DND-41 (cell line): ENCODE measurements at regions not wholly inside any gene's neighbourhood (a gene's known extent, or its start where the extent isn't known, plus 50 kb on each side); places are given as distances from the start of the nearest gene placed in this dataset.

ENCODE experiments used
- ATAC-seq: fragments of 200-7000 bp; cut with Tn5 transposase; 3 replicates; pipeline ENCODE4 v1.9.1; 2021; ENCODE audit warnings: low read depth; ENCODE audit not compliant: insufficient read depth
- DNase-seq: peaks from one replicate; pipeline ENCODE4 v3.0.0-alpha.2; 2020
- H2AFZ ChIP-seq: 2 replicates; pipeline ENCODE4 v1.6.0; 2012; ENCODE audit warnings: low read depth, low read length
- H3K27ac ChIP-seq: 2 replicates; pipeline ENCODE4 v1.5.1; 2012; ENCODE audit warnings: low read length, inconsistent platforms
- H3K27me3 ChIP-seq: fragments of 200-600 bp; sonication (generic); 2 replicates; pipeline ENCODE4 v1.6.0; 2012; ENCODE audit warnings: low read length, mild to moderate bottlenecking, inconsistent platforms; ENCODE audit not compliant: insufficient read depth, poor library complexity
- H3K36me3 ChIP-seq: 2 replicates; pipeline ENCODE4 v1.5.1; 2012; ENCODE audit warnings: low read length, inconsistent platforms; ENCODE audit not compliant: insufficient read depth
- H3K4me1 ChIP-seq: 2 replicates; pipeline ENCODE4 v1.5.1; 2012; ENCODE audit warnings: mild to moderate bottlenecking, low read length; ENCODE audit not compliant: insufficient read depth
- H3K4me2 ChIP-seq: 2 replicates; pipeline ENCODE4 v1.6.0; 2012; ENCODE audit warnings: mild to moderate bottlenecking, moderate library complexity, low read length, inconsistent platforms; ENCODE audit not compliant: insufficient read depth
- H3K4me3 ChIP-seq, 2 experiments: fragments of 200-600 bp in 1 of 2; shearing (Covaris generic) in 1 of 2; 2 replicates each; pipeline ENCODE4 v1.5.1; 2012 to 2016; ENCODE audit warnings: inconsistent platforms in 2 of 2, low read length in 2 of 2, mild to moderate bottlenecking in 2 of 2, low read depth in 1 of 2, moderate library complexity in 1 of 2
- H3K79me2 ChIP-seq: 2 replicates; pipeline ENCODE4 v1.6.0; 2012; ENCODE audit warnings: low read length, inconsistent platforms; ENCODE audit not compliant: insufficient read depth
- H3K9ac ChIP-seq: 2 replicates; pipeline ENCODE4 v1.6.0; 2012; ENCODE audit warnings: low read depth, mild to moderate bottlenecking, inconsistent platforms, low read length, moderate library complexity
- H3K9me3 ChIP-seq: 2 replicates; pipeline ENCODE4 v1.5.1; 2012; ENCODE audit warnings: low read length, moderate library complexity, mild to moderate bottlenecking, inconsistent platforms; ENCODE audit not compliant: insufficient read depth, severe bottlenecking
- H4K20me1 ChIP-seq: 2 replicates; pipeline ENCODE4 v1.6.0; 2012; ENCODE audit warnings: low read length; ENCODE audit not compliant: insufficient read depth
- EZH2 ChIP-seq: IDR thresholded peaks from 3 replicates; pipeline ENCODE4 v1.6.1; 2012; ENCODE audit warnings: borderline replicate concordance, low read depth, mild to moderate bottlenecking, moderate library complexity, low read length, inconsistent platforms; ENCODE audit not compliant: severe bottlenecking
- TF ChIP-seq, protein P1 (sequence below): IDR thresholded peaks from 2 replicates; pipeline ENCODE4 v1.5.1; 2012; ENCODE audit warnings: borderline replicate concordance, low read length, moderate library complexity, mild to moderate bottlenecking; ENCODE audit not compliant: poor library complexity, severe bottlenecking; ENCODE audit errors: extremely low read depth

- H3K4me2 ChIP-seq, result no peak overlapping the region
- no peaks in the 10 kb centered on the region for H3K79me2 ChIP-seq
- H3K36me3 ChIP-seq, result no peaks in the 10 kb centered on the region
- peaks cover 15% of the 10 kb centered on the region for H3K27me3 ChIP-seq
- no peaks in the 10 kb centered on the region for H4K20me1 ChIP-seq
- TF ChIP-seq EZH2, result no peak
- H3K9me3 ChIP-seq, result no peaks in the 10 kb centered on the region
- H3K27ac ChIP-seq, result no peak overlapping the region
- DNase-seq, result no peak
- H3K9ac ChIP-seq, result no peak overlapping the region
- no peak overlapping the region for H3K4me3 ChIP-seq
- H2AFZ ChIP-seq, result no peak overlapping the region
- peaks cover 4% of the 10 kb centered on the region; the same call in 1 of the 2 replicates for H3K4me1 ChIP-seq
- ATAC-seq, result no peak; the same call in 2 of the 3 replicates
Observed at GRCh38 chr6:166750108-166750793, 123.2 kb upstream of the RPS6KA2 start.

GRCh38 chr6:166749666-166750065 is 122.6 kb upstream of the RPS6KA2 start:
- Histone ChIP-seq H4K20me1 (no peaks in the 10 kb centered on the region), H3K9me3 (no peaks in the 10 kb centered on the region), H3K27ac (no peak overlapping the region), H3K36me3 (no peaks in the 10 kb centered on the region), H2AFZ (no peak overlapping the region), H3K4me3 (no peak overlapping the region), H3K4me1 (peaks cover 4% of the 10 kb centered on the region; the same call in 1 of the 2 replicates), H3K9ac (no peak overlapping the region), H3K79me2 (no peaks in the 10 kb centered on the region), H3K4me2 (no peak overlapping the region), H3K27me3 (peaks cover 15% of the 10 kb centered on the region)
- ATAC-seq (no peak), DNase-seq (no peak)
- TF ChIP-seq, protein P1, sequence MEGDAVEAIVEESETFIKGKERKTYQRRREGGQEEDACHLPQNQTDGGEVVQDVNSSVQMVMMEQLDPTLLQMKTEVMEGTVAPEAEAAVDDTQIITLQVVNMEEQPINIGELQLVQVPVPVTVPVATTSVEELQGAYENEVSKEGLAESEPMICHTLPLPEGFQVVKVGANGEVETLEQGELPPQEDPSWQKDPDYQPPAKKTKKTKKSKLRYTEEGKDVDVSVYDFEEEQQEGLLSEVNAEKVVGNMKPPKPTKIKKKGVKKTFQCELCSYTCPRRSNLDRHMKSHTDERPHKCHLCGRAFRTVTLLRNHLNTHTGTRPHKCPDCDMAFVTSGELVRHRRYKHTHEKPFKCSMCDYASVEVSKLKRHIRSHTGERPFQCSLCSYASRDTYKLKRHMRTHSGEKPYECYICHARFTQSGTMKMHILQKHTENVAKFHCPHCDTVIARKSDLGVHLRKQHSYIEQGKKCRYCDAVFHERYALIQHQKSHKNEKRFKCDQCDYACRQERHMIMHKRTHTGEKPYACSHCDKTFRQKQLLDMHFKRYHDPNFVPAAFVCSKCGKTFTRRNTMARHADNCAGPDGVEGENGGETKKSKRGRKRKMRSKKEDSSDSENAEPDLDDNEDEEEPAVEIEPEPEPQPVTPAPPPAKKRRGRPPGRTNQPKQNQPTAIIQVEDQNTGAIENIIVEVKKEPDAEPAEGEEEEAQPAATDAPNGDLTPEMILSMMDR, result no peak
- TF ChIP-seq EZH2, result no peak

- H2AFZ ChIP-seq, result no peak overlapping the region
- H4K20me1 ChIP-seq, result no peaks in the 10 kb centered on the region
- H3K27me3 ChIP-seq, result peaks cover 9% of the 10 kb centered on the region
- H3K9me3 ChIP-seq, result no peaks in the 10 kb centered on the region
- H3K36me3 ChIP-seq, result no peaks in the 10 kb centered on the region
- DNase-seq, result no peak
- no peak overlapping the region for H3K4me2 ChIP-seq
- TF ChIP-seq EZH2, result no peak
- TF ChIP-seq, protein P1, result no peak
- ATAC-seq, result no peak
- H3K79me2 ChIP-seq, result no peaks in the 10 kb centered on the region
- no peak overlapping the region for H3K4me3 ChIP-seq
- no peak overlapping the region for H3K27ac ChIP-seq
- H3K4me1 ChIP-seq, result 0 out of 2 replicates have a peak, but pooled peaks cover 2% of the 10 kb centered on the region
- no peak overlapping the region for H3K9ac ChIP-seq
Observed at GRCh38 chr6:166747644-166748595, 120.9 kb upstream of the RPS6KA2 start.
